ENCODE measurements at regions not wholly inside any gene's neighbourhood (a gene's known extent, or its start where the extent isn't known, plus 50 kb on each side); places are given as distances from the start of the nearest gene placed in this dataset.
A peak's percentile ranks its signal among the peaks of the same experiment; 100 is the strongest.
"Not testable (repeated sequence)": the region's sequence is repeated elsewhere in the genome, so short reads cannot be mapped to it uniquely, and the experiment has no call there.

DNA sequence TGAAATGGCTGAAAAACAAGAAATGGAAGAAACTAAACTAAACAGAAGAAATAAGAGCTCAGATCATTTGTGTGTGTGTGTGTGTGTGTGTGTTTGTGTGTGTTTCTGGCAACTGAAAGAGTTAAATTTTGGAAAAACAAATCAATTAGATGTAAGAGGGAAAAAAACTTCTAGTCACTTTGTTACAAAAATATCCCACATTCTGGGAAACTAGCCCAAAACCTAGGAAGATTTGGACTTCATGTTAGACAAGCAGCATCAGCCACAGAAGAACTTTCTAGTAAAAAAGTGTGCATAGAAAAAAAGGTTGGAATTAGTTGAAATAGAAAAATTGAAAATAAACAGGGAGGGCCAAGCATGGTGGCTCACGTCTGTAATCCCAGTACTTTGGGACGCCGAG lies 111.6 kb upstream of the PRKG2 start:
- Histone ChIP-seq H3K4me1 (no peaks in the 10 kb centered on the region), H3K27me3 (no peaks in the 10 kb centered on the region), H3K9me3 (peaks cover 0 to 9% (median 0%) of the 10 kb centered on the region in 11 donors), H3K4me3 (no peak overlapping the region), H3K36me3 (no peaks in the 10 kb centered on the region), H3K27ac (no peak overlapping the region)
- DNase-seq (no peak), ATAC-seq (no peak)
- 81 to 84% methylated on average over 3 of the region's 3 CpGs for WGBS, 2 donors
- TF ChIP-seq, protein P1, sequence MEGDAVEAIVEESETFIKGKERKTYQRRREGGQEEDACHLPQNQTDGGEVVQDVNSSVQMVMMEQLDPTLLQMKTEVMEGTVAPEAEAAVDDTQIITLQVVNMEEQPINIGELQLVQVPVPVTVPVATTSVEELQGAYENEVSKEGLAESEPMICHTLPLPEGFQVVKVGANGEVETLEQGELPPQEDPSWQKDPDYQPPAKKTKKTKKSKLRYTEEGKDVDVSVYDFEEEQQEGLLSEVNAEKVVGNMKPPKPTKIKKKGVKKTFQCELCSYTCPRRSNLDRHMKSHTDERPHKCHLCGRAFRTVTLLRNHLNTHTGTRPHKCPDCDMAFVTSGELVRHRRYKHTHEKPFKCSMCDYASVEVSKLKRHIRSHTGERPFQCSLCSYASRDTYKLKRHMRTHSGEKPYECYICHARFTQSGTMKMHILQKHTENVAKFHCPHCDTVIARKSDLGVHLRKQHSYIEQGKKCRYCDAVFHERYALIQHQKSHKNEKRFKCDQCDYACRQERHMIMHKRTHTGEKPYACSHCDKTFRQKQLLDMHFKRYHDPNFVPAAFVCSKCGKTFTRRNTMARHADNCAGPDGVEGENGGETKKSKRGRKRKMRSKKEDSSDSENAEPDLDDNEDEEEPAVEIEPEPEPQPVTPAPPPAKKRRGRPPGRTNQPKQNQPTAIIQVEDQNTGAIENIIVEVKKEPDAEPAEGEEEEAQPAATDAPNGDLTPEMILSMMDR (IDR thresholded peaks at IDR 0.05), result no peak
- intact Hi-C loops (cut with DNase I), result no loop called here

DNA sequence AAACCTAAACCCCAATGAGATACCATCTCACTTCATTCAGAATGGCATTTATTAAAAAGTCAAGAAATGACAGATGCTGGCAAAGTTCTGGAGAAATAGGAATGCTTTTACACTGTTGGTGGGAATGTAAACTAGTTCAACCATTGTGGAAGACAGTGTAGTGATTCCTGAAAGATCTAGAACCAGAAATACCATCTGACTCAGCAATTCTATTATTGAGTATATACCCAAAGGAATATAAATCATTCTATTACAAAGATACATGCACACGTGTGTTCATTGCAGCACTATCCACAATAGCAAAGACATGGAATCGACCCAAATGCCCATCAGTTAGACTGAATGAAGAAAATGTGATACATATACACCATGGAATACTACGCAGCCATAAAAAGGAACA lies 109.6 kb upstream of the PRKG2 start:
- ATAC-seq; H3K27ac ChIP-seq; H3K4me1 ChIP-seq; H3K27me3 ChIP-seq; H3K4me3 ChIP-seq; H3K36me3 ChIP-seq; H3K9me3 ChIP-seq; DNase-seq; intact Hi-C loops (cut with DNase I): not testable (repeated sequence)
- 82% methylated on average over 3 of the region's 3 CpGs for WGBS, 2 donors

DNA sequence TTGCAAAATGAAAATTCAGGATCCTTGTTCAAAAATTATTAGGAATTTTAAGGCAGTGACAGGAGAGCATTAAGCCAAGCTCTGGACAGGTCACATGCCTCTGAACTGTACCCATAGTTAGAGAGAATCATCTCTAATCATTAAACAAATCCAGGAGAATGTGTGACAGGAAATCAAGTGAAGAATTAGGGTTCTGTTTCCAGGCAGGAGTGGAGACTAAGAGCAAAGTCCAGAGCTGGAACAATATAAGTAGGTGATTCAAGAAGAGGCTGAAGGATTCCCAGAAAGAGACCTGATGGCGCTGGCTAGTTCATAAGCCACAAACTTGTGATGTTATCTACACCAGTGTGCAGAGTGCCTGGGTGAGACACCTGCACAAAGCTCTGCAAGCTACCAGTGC lies 104.6 kb upstream of the PRKG2 start:
- WGBS, 2 donors, result 86 to 97% methylated on average over 1 of the region's 1 CpG
- Histone ChIP-seq H3K27me3 (no peaks in the 10 kb centered on the region), H3K9me3 (peaks cover 0 to 1% (median 0%) of the 10 kb centered on the region in 11 donors), H3K27ac (no peak overlapping the region), H3K36me3 (no peaks in the 10 kb centered on the region), H3K4me1 (peaks cover 0 to 10% (median 3%) of the 10 kb centered on the region in 9 donors), H3K4me3 (no peak overlapping the region)
- DNase-seq, result no peak
- intact Hi-C loops (cut with DNase I), result no loop called here
- TF ChIP-seq, protein P1 (IDR thresholded peaks at IDR 0.05), result no peak
- ATAC-seq, result no peak

DNA sequence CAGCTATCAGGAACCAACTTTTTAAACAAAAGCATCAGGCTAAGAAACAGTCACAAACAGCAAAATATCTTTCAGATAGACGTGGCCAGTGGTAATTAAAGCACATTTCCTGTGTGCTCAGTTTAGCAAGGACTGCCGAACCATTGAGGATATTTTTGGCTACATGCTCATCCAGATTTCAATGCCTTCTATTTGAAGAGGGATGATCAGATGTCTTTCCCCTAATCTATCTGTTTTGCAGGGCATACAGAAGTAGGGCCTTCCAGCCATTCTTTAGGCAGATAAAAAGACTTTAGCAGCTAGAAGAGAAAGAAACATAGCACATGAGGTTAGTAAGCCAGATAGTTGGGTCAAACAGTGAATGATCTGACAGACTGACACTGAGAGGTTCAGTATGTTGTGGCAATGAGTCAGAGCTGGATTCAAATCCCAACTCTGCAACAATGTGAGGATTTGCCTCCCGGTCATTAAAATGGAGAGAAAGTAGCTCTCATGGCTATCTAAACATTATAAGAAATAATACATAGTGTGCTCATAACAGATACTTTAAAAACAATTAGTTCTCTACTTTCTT lies 100.0 kb upstream of the PRKG2 start:
- Histone ChIP-seq H3K36me3 (no peaks in the 10 kb centered on the region), H3K4me3 (no peak overlapping the region), H3K27me3 (no peaks in the 10 kb centered on the region), H3K9me3 (peaks cover 0 to 8% (median 0%) of the 10 kb centered on the region in 11 donors), H3K4me1 (peaks cover 0 to 14% (median 5%) of the 10 kb centered on the region in 9 donors), H3K27ac (peak overlapping the region in 1 of 10 donors; percentile 47)
- intact Hi-C loops (cut with DNase I), result no loop called here
- TF ChIP-seq, protein P1 (IDR thresholded peaks at IDR 0.05), result no peak
- 22 to 26% methylated on average over 3 of the region's 3 CpGs for WGBS, 2 donors
- no peak for DNase-seq
- peak in 4 of 8 donors; percentile 25 to 64 (median 46) for ATAC-seq

DNA sequence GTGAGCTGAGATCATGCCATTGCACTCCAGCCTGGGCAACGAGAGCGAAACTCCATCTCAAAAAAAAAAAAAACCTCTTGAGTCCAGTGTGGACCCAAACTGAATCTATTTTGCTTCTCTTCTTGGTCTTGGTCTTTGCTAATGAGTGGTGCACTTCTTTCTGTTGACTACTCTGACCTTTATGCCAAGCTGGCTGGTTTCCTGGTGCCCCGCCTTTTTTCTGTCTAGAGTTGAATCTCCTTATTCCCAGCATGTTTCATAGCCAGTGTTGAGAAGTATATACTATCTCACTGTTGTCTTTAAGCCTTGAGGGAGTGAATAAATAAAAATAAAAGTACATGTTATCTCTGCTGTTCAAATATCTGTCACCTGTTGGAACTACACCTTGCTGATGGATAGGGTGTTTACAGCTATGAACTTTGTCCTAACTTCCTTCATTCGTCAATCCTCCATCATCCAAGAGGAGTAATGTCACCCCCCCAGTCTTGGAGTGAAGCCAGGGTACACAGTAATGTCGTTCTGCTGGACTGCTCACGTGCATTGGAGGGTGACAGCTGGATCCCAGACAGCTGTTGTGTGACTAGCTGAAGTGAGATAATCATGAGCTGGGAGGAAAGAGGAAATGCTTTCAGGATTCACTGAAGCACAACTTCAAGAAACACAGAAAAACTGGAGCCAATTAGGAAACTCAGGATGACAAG lies 99.3 kb upstream of the PRKG2 start:
- Histone ChIP-seq H3K36me3 (no peaks in the 10 kb centered on the region), H3K9me3 (peaks cover 0 to 8% (median 0%) of the 10 kb centered on the region in 11 donors), H3K4me1 (peaks cover 0 to 14% (median 5%) of the 10 kb centered on the region in 9 donors), H3K27me3 (no peaks in the 10 kb centered on the region), H3K4me3 (no peak overlapping the region), H3K27ac (peak overlapping the region in 1 of 10 donors; percentile 47)
- DNase-seq (peak; percentile 17 to 57), ATAC-seq (peak in 6 of 8 donors; percentile 34 to 78 (median 55))
- TF ChIP-seq, protein P1 (IDR thresholded peaks at IDR 0.05), result no peak
- intact Hi-C loops (cut with DNase I), result no loop called here
- 48 to 50% methylated on average over 6 of the region's 6 CpGs for WGBS, 2 donors
